Keratinocyte (primary cell): ENCODE measurements at regions not wholly inside any gene's neighbourhood (a gene's known extent, or its start where the extent isn't known, plus 50 kb on each side); places are given as distances from the start of the nearest gene placed in this dataset.

Experiments
- DNase-seq: peaks from one replicate; pipeline ENCODE4 v3.0.0-alpha.2; 2011; ENCODE audit warnings: low read depth, missing footprints, low spot score
- FAIRE-seq: peaks from 2 replicates; lab custom pipeline; 2011; peaks lifted over from hg19 to GRCh38; lab: Jason Lieb, UNC
- H2AFZ ChIP-seq: 2 replicates; pipeline ENCODE4 v1.6.0; 2012; ENCODE audit warnings: low read length, control low read depth, inconsistent platforms; ENCODE audit not compliant: control insufficient read depth
- H3K27ac ChIP-seq: 2 replicates; pipeline ENCODE4 v1.5.1; 2011; ENCODE audit warnings: low read length; ENCODE audit not compliant: control insufficient read depth, insufficient read depth
- H3K27me3 ChIP-seq: 3 replicates; pipeline ENCODE4 v1.6.0; 2011; ENCODE audit warnings: low read length; ENCODE audit not compliant: control insufficient read depth, insufficient read depth; ENCODE audit errors: extremely low read depth
- H3K36me3 ChIP-seq, 2 experiments: 2 replicates in 1 of 2; 3 replicates in 1 of 2; pipeline ENCODE4 v1.5.1; 2011; ENCODE audit warnings: low read length in 2 of 2, mild to moderate bottlenecking in 1 of 2; ENCODE audit not compliant: control insufficient read depth in 2 of 2, insufficient read depth in 2 of 2; ENCODE audit errors: extremely low read depth in 1 of 2
- H3K4me1 ChIP-seq: 3 replicates; pipeline ENCODE4 v1.5.1; 2011; ENCODE audit warnings: low read length; ENCODE audit not compliant: control insufficient read depth, insufficient read depth; ENCODE audit errors: extremely low read depth
- H3K4me2 ChIP-seq: 3 replicates; pipeline ENCODE4 v1.6.0; 2011; ENCODE audit warnings: low read depth, low read length; ENCODE audit not compliant: control insufficient read depth, insufficient read depth; ENCODE audit errors: extremely low read depth
- H3K4me3 ChIP-seq, 3 experiments: fragments of 200-600 bp in 1 of 3; sonication (generic) in 1 of 3; 2 replicates in 2 of 3; 3 replicates in 1 of 3; pipeline ENCODE4 v1.5.1; 2011 to 2016; ENCODE audit warnings: low read length in 3 of 3, mild to moderate bottlenecking in 3 of 3, control low read depth in 2 of 3, inconsistent platforms in 1 of 3, low read depth in 1 of 3, mixed read lengths in 1 of 3, mixed run types in 1 of 3, moderate library complexity in 1 of 3; ENCODE audit not compliant: control insufficient read depth in 2 of 3, insufficient read depth in 2 of 3; ENCODE audit errors: extremely low read depth in 1 of 3
- H3K79me2 ChIP-seq: 2 replicates; pipeline ENCODE4 v1.6.0; 2012; ENCODE audit warnings: low read length; ENCODE audit not compliant: control insufficient read depth, insufficient read depth
- H3K9ac ChIP-seq: 3 replicates; pipeline ENCODE4 v1.6.0; 2011; ENCODE audit warnings: low read length; ENCODE audit not compliant: control insufficient read depth, insufficient read depth; ENCODE audit errors: extremely low read depth
- H3K9me1 ChIP-seq: 3 replicates; pipeline ENCODE4 v1.6.0; 2011; ENCODE audit warnings: low read length; ENCODE audit not compliant: control insufficient read depth, insufficient read depth; ENCODE audit errors: extremely low read depth
- H3K9me3 ChIP-seq: 2 replicates; pipeline ENCODE4 v1.5.1; 2012; ENCODE audit warnings: low read depth, low read length; ENCODE audit not compliant: control insufficient read depth
- H4K20me1 ChIP-seq: 3 replicates; pipeline ENCODE4 v1.6.0; 2011; ENCODE audit warnings: low read length; ENCODE audit not compliant: control insufficient read depth, insufficient read depth; ENCODE audit errors: extremely low read depth
- EZH2 ChIP-seq: IDR thresholded peaks from one replicate; pipeline ENCODE4 v1.6.1; 2012; ENCODE audit warnings: inconsistent platforms, mild to moderate bottlenecking, low read length, moderate library complexity
- dilution Hi-C: fragments of 300-500 bp; cut with MboI; formaldehyde crosslinking; loops from one replicate; pipeline ENCODE4 v1.7.0; 2020; ENCODE audit warnings: low sequenced_read_pairs; ENCODE audit not compliant: extremely low pct_ligation_motif_present
- TF ChIP-seq, protein P1 (sequence below), 3 experiments: IDR thresholded peaks in 1 of 3; conservative IDR thresholded peaks in 1 of 3; optimal IDR thresholded peaks in 1 of 3; 2 replicates in 2 of 3; 3 replicates in 1 of 3; pipeline versions ENCODE3 to v1.5.1; 2011; ENCODE audit warnings: low read length in 3 of 3, mild to moderate bottlenecking in 3 of 3, moderate library complexity in 2 of 3, control low read depth in 1 of 3, inconsistent platforms in 1 of 3; ENCODE audit not compliant: insufficient read depth in 2 of 3; ENCODE audit errors: extremely low read depth in 1 of 3

DNA sequence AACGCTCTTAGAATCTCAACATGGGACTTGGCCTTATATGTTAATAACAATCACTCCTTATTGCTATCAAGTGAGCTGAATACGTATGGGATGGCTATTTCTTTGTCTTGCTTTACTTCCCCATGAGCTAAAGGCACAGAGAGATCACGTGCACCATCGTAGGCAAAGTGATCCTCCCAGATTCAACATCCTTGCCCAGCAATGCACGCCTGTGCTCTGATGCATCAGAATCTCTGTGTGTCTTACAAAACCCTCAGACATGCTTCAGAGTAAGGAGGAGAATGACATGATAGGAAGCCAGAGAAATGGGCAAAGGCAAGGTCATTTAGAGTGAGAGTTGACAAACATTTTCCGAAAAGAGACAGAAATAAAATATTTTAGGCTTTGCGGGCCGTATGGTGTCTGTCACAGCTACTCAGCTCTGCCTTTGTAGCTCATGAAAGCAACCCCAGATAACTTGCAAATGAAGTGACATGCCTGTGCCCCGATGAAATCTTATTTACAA lies 277.6 kb upstream of the CDH4 start:
- no peak overlapping the region for H3K4me3 ChIP-seq
- FAIRE-seq (no peak), DNase-seq (no peak)
- H3K4me2 ChIP-seq = no peak overlapping the region
- no peak overlapping the region for H2AFZ ChIP-seq
- no peaks in the 10 kb centered on the region for H3K79me2 ChIP-seq
- H3K9ac ChIP-seq = no peak overlapping the region
- peaks cover 2% of the 10 kb centered on the region for H3K9me3 ChIP-seq
- no peak for TF ChIP-seq EZH2
- TF ChIP-seq, protein P1, sequence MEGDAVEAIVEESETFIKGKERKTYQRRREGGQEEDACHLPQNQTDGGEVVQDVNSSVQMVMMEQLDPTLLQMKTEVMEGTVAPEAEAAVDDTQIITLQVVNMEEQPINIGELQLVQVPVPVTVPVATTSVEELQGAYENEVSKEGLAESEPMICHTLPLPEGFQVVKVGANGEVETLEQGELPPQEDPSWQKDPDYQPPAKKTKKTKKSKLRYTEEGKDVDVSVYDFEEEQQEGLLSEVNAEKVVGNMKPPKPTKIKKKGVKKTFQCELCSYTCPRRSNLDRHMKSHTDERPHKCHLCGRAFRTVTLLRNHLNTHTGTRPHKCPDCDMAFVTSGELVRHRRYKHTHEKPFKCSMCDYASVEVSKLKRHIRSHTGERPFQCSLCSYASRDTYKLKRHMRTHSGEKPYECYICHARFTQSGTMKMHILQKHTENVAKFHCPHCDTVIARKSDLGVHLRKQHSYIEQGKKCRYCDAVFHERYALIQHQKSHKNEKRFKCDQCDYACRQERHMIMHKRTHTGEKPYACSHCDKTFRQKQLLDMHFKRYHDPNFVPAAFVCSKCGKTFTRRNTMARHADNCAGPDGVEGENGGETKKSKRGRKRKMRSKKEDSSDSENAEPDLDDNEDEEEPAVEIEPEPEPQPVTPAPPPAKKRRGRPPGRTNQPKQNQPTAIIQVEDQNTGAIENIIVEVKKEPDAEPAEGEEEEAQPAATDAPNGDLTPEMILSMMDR (optimal IDR thresholded peaks at IDR 0.05 in 1 of 3, IDR thresholded peaks at IDR 0.05 in 1 of 3, conservative IDR thresholded peaks at IDR 0.05 in 1 of 3; ENCODE audit: extremely low read depth in 1 of 3, insufficient read depth in 2 of 3, low read length in 3 of 3) = no peak
- dilution Hi-C loops = no loop called here
- H3K4me1 ChIP-seq = no peaks in the 10 kb centered on the region
- H3K9me1 ChIP-seq = no peaks in the 10 kb centered on the region
- no peak overlapping the region for H3K27ac ChIP-seq
- H3K27me3 ChIP-seq = peaks cover 7% of the 10 kb centered on the region
- no peaks in the 10 kb centered on the region for H3K36me3 ChIP-seq
- no peaks in the 10 kb centered on the region for H4K20me1 ChIP-seq

DNA sequence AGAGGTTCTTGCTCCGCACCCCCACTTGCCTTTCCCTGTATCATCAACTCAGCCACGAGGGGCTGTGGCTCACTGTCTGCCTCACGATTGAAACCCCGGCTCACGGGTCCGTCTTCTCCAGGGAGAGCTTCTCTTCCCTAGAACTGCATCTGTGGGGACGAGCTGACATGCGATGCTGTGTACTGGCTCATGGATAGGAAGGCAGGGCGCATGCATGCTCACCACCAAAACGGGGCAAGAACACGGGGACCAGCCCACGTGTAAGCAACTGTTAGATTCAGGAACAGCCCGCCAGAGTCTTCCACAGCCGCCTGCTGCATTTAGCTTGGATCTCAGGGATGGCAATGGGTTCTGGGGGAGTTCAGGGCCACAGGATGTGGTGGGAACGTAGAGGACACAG lies 275.9 kb upstream of the CDH4 start:
- no peaks in the 10 kb centered on the region for H4K20me1 ChIP-seq
- FAIRE-seq (no peak), DNase-seq (no peak)
- TF ChIP-seq, protein P1 (optimal IDR thresholded peaks at IDR 0.05 in 1 of 3, IDR thresholded peaks at IDR 0.05 in 1 of 3, conservative IDR thresholded peaks at IDR 0.05 in 1 of 3; ENCODE audit: extremely low read depth in 1 of 3, insufficient read depth in 2 of 3, low read length in 3 of 3) = no peak
- no peak for TF ChIP-seq EZH2
- H3K36me3 ChIP-seq = no peaks in the 10 kb centered on the region
- no peak overlapping the region for H3K4me2 ChIP-seq
- no peaks in the 10 kb centered on the region for H3K4me1 ChIP-seq
- H3K79me2 ChIP-seq = no peaks in the 10 kb centered on the region
- H3K27me3 ChIP-seq = no peaks in the 10 kb centered on the region
- H2AFZ ChIP-seq = no peak overlapping the region
- peaks cover 2% of the 10 kb centered on the region for H3K9me3 ChIP-seq
- dilution Hi-C loops = no loop called here
- no peak overlapping the region for H3K9ac ChIP-seq
- H3K9me1 ChIP-seq = no peaks in the 10 kb centered on the region
- H3K27ac ChIP-seq = no peak overlapping the region
- no peak overlapping the region for H3K4me3 ChIP-seq
